ENCODE measurements at regions not wholly inside any gene's neighbourhood (a gene's known extent, or its start where the extent isn't known, plus 50 kb on each side); places are given as distances from the start of the nearest gene placed in this dataset.
"Not testable (repeated sequence)": the region's sequence is repeated elsewhere in the genome, so short reads cannot be mapped to it uniquely, and the experiment has no call there.

GRCh38 chr2:224121406-224122067 is 82.5 kb upstream of the SERPINE2 start:
- TF ChIP-seq CTCF (IDR thresholded peaks at IDR 0.05), result no peak
- Histone ChIP-seq H3K4me1 (no peaks in the 10 kb centered on the region), H3K27me3 (no peaks in the 10 kb centered on the region), H3K9me3 (no peaks in the 10 kb centered on the region), H3K9ac (ENCODE audit: low read depth in 2 of 2, low read length in 2 of 2) (no peak overlapping the region), H3K27ac (no peak overlapping the region), H3K4me3 (no peak overlapping the region), H3K36me3 (no peaks in the 10 kb centered on the region)
- DNase-seq, result no peak
- intact Hi-C loops (cut with DNase I), result no loop called here

GRCh38 chr2:224120986-224121385 is 81.9 kb upstream of the SERPINE2 start:
- no peaks in the 10 kb centered on the region for H3K4me1 ChIP-seq
- no peaks in the 10 kb centered on the region for H3K9me3 ChIP-seq
- no peak for TF ChIP-seq CTCF (IDR thresholded peaks at IDR 0.05)
- no peaks in the 10 kb centered on the region for H3K27me3 ChIP-seq
- no peak overlapping the region for H3K27ac ChIP-seq
- H3K4me3 ChIP-seq, result no peak overlapping the region
- intact Hi-C loops (cut with DNase I), result no loop called here
- no peaks in the 10 kb centered on the region for H3K36me3 ChIP-seq
- no peak overlapping the region for H3K9ac ChIP-seq (ENCODE audit: low read depth in 2 of 2, low read length in 2 of 2)
- no peak for DNase-seq

GRCh38 chr2:224119846-224120245 is 80.8 kb upstream of the SERPINE2 start:
- H3K4me3 ChIP-seq; DNase-seq; H3K27me3 ChIP-seq; intact Hi-C loops (cut with DNase I); H3K9ac ChIP-seq (ENCODE audit: low read depth in 2 of 2, low read length in 2 of 2); H3K4me1 ChIP-seq; H3K9me3 ChIP-seq; H3K27ac ChIP-seq; H3K36me3 ChIP-seq: not testable (repeated sequence)

GRCh38 chr2:224114428-224114827 is 75.3 kb upstream of the SERPINE2 start:
- TF ChIP-seq CTCF (IDR thresholded peaks at IDR 0.05), result no peak
- intact Hi-C loops (cut with DNase I), result no loop called here
- H3K9me3 ChIP-seq, result no peaks in the 10 kb centered on the region
- H3K4me3 ChIP-seq, result no peak overlapping the region
- no peaks in the 10 kb centered on the region for H3K4me1 ChIP-seq
- DNase-seq, result no peak
- no peak overlapping the region for H3K9ac ChIP-seq (ENCODE audit: low read depth in 2 of 2, low read length in 2 of 2)
- no peaks in the 10 kb centered on the region for H3K27me3 ChIP-seq
- H3K36me3 ChIP-seq, result no peaks in the 10 kb centered on the region
- H3K27ac ChIP-seq, result no peak overlapping the region

GRCh38 chr2:224113930-224114329 is 74.8 kb upstream of the SERPINE2 start:
- H3K27me3 ChIP-seq; H3K9ac ChIP-seq (ENCODE audit: low read depth in 2 of 2, low read length in 2 of 2); H3K9me3 ChIP-seq; H3K36me3 ChIP-seq; DNase-seq; H3K27ac ChIP-seq; intact Hi-C loops (cut with DNase I); H3K4me1 ChIP-seq; H3K4me3 ChIP-seq: not testable (repeated sequence)

GRCh38 chr2:224111576-224111975 is 72.5 kb upstream of the SERPINE2 start:
- TF ChIP-seq CTCF (IDR thresholded peaks at IDR 0.05), result no peak
- no peak for DNase-seq
- Histone ChIP-seq H3K27ac (no peak overlapping the region), H3K9ac (ENCODE audit: low read depth in 2 of 2, low read length in 2 of 2) (no peak overlapping the region), H3K4me3 (no peak overlapping the region), H3K27me3 (no peaks in the 10 kb centered on the region), H3K9me3 (no peaks in the 10 kb centered on the region), H3K4me1 (no peaks in the 10 kb centered on the region), H3K36me3 (no peaks in the 10 kb centered on the region)
- intact Hi-C loops (cut with DNase I), result no loop called here
